Stomach (tissue), 8 donors: ENCODE measurements at regions not wholly inside any gene's neighbourhood (a gene's known extent, or its start where the extent isn't known, plus 50 kb on each side); places are given as distances from the start of the nearest gene placed in this dataset.
"Not testable (repeated sequence)": the region's sequence is repeated elsewhere in the genome, so short reads cannot be mapped to it uniquely, and the experiment has no call there.

Experiments used
- DNase-seq, 2 donors: peaks; one replicate each; pipeline versions ENCODE4 v3.0.0 to v3.0.0-alpha.2; 2013 to 2019
- H3K27ac ChIP-seq, 5 donors: fragments of 200-600 bp in 4 of 5; sonication (generic) in 4 of 5; one replicate each; pipeline ENCODE4 v1.5.1; 2013 to 2019; ENCODE audit warnings: mild to moderate bottlenecking in 1 of 5, moderate library complexity in 1 of 5
- H3K27me3 ChIP-seq, 3 donors: fragments of 200-600 bp; sonication (generic); one replicate each; pipeline ENCODE4 v1.5.1; 2017 to 2019; ENCODE audit warnings: mixed run types in 1 of 3
- H3K36me3 ChIP-seq, 4 donors: fragments of 200-600 bp; sonication (generic); 1 replicate in 3 of 4; 2 replicates in 1 of 4; pipeline ENCODE4 v1.5.1; 2016 to 2019
- H3K4me1 ChIP-seq, 4 donors: fragments of 200-600 bp; sonication (generic); one replicate each; pipeline ENCODE4 v1.5.1; 2016 to 2019
- H3K4me3 ChIP-seq, 4 donors: fragments of 200-600 bp; sonication (generic) in 3 of 4; one replicate each; pipeline ENCODE4 v1.5.1; 2016 to 2019; ENCODE audit warnings: mild to moderate bottlenecking in 1 of 4
- H3K9me3 ChIP-seq, 4 donors: fragments of 200-600 bp; sonication (generic); one replicate each; pipeline ENCODE4 v1.5.1; 2016 to 2019
- EP300 ChIP-seq: sonication (generic); formaldehyde crosslinking; IDR thresholded peaks from one replicate; pipeline ENCODE4 v1.6.1; 2017; ENCODE audit warnings: antibody characterized with exemption
- POLR2A ChIP-seq, 4 donors: fragments of 450-650 bp; IDR thresholded peaks; one replicate each; pipeline ENCODE4 v1.6.1; 2016; ENCODE audit warnings: antibody characterized with exemption in 4 of 4, control low read depth in 2 of 4, mild to moderate bottlenecking in 1 of 4, moderate library complexity in 1 of 4
- POLR2AphosphoS5 ChIP-seq, 3 donors: sonication (generic); formaldehyde crosslinking; IDR thresholded peaks; one replicate each; pipeline ENCODE4 v1.6.1; 2016; ENCODE audit warnings: antibody characterized with exemption in 3 of 3
- WGBS, 5 donors: extraction: QIAGEN DNeasy Blood & Tissue Kit in 3 of 5; methylation state at CpG; one replicate each; pipeline versions ENCODE4 v1.1.5 to v1.1.7; 2013 to 2018; 5-methylcytosine and 5-hydroxymethylcytosine counted together
- intact Hi-C: fragments of 100-400 bp; cut with DNase I; formaldehyde crosslinking; loops from one replicate; pipeline ENCODE4 v1.15.1; 2023; ENCODE audit warnings: low total_unique reads
- TF ChIP-seq, protein P1 (sequence below), 7 experiments: fragments of 450-650 bp in 4 of 7; fragments of 200-600 bp in 3 of 7; sonication (generic) in 3 of 7; IDR thresholded peaks; one replicate each; pipeline ENCODE4 v1.5.1; 2016 to 2019; ENCODE audit warnings: antibody characterized with exemption in 7 of 7, control low read depth in 2 of 7, mild to moderate bottlenecking in 1 of 7
- donor health status: healthy with polysubstance abuse.
- donor health status: Bipolar disorder and iron deficiency.
- donor health status: healthy.

DNA sequence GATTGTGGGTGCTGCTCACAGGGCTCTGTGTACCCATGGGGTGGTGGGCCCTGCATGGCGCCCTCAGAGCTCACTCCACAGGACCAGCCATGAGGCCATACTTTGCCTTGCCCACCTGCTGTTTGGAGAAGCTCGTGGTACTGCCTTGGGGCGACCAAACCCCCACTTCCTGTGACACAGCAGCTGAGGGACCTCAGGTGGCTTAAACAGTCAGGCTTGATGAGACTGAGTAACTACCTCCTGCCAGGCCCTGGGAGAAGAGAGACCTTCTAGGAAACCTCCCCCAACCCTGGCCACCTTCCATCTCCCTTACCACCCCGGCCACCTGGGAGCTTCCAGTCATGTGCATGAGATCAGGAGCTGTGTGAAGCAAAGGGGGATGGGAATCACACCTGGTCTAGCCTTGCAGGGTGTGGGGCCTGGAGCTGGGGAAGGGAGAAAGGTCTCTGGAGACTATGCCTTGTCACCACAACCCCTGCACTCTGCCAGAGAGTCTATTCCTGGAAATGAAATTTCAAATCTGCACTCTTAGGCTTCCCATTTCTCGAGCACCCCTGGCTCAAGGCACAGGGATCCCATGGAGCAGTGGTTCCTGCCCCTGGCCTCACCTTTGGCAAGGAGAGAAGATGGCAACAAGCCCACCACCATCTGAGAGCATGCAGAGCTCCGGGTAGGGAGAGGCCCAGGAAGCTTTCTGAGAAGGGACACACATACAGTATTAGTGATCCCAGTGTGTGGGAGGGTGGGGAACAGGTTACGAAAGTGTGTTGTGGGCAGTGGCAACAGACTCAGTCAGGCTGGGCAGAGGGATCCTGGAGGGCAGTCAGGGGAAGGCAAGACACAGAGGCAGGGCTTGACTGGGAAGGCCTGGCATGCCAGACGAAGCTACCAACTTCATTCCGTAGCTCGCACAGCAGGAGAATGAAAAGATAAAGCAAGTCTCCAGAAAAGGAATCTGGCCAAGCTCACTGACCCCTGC lies 125.0 kb downstream of the URI1 start:
- TF ChIP-seq POLR2A (IDR thresholded peaks at IDR 0.05) = no peak
- no peak for TF ChIP-seq POLR2AphosphoS5 (IDR thresholded peaks at IDR 0.05)
- TF ChIP-seq, protein P1, sequence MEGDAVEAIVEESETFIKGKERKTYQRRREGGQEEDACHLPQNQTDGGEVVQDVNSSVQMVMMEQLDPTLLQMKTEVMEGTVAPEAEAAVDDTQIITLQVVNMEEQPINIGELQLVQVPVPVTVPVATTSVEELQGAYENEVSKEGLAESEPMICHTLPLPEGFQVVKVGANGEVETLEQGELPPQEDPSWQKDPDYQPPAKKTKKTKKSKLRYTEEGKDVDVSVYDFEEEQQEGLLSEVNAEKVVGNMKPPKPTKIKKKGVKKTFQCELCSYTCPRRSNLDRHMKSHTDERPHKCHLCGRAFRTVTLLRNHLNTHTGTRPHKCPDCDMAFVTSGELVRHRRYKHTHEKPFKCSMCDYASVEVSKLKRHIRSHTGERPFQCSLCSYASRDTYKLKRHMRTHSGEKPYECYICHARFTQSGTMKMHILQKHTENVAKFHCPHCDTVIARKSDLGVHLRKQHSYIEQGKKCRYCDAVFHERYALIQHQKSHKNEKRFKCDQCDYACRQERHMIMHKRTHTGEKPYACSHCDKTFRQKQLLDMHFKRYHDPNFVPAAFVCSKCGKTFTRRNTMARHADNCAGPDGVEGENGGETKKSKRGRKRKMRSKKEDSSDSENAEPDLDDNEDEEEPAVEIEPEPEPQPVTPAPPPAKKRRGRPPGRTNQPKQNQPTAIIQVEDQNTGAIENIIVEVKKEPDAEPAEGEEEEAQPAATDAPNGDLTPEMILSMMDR (IDR thresholded peaks at IDR 0.05) = no peak
- TF ChIP-seq EP300 = no peak
- intact Hi-C loops = no loop called here
- WGBS, 5 donors = 73 to 80% (median 76%) methylated on average over 8 to 10 of the region's 10 CpGs
- Histone ChIP-seq H3K4me1 (no peaks in the 10 kb centered on the region), H3K27me3 (peaks cover 0 to 36% (median 0%) of the 10 kb centered on the region in 3 donors), H3K9me3 (peaks cover 0 to 3% (median 0%) of the 10 kb centered on the region in 4 donors), H3K27ac (no peak overlapping the region), H3K36me3 (no peaks in the 10 kb centered on the region), H3K4me3 (no peak overlapping the region)
- DNase-seq = peak in 1 of 2 donors; percentile 19

DNA sequence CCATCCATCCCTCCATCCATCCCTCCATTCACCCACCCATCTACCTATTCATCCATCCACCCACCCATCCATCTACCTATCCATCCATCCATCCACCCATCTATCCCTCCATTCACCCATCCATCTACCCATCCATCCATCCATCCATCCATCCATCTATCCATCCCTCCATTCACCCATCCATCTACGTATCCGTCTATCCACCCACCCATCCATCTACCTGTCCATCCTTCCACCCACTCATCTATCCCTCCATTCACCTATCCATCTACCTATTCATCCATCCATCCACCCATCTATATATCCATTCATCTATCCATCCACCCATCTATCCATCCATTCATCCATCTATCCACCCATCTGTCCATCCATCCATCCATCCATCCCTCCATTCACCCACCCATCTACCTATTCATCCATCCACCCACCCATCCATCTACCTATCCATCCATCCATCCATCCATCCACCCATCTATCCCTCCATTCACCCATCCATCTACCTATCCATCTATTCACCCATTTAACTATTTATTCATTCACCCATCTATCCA lies 126.0 kb downstream of the URI1 start:
- H3K36me3 ChIP-seq, H3K4me1 ChIP-seq, DNase-seq, intact Hi-C loops, H3K4me3 ChIP-seq, H3K9me3 ChIP-seq, H3K27ac ChIP-seq: not testable (repeated sequence)
- peaks cover 0 to 28% (median 0%) of the 10 kb centered on the region in 3 donors for H3K27me3 ChIP-seq
- 86 to 98% (median 96%) methylated on average over 2 of the region's 2 CpGs for WGBS, 5 donors

DNA sequence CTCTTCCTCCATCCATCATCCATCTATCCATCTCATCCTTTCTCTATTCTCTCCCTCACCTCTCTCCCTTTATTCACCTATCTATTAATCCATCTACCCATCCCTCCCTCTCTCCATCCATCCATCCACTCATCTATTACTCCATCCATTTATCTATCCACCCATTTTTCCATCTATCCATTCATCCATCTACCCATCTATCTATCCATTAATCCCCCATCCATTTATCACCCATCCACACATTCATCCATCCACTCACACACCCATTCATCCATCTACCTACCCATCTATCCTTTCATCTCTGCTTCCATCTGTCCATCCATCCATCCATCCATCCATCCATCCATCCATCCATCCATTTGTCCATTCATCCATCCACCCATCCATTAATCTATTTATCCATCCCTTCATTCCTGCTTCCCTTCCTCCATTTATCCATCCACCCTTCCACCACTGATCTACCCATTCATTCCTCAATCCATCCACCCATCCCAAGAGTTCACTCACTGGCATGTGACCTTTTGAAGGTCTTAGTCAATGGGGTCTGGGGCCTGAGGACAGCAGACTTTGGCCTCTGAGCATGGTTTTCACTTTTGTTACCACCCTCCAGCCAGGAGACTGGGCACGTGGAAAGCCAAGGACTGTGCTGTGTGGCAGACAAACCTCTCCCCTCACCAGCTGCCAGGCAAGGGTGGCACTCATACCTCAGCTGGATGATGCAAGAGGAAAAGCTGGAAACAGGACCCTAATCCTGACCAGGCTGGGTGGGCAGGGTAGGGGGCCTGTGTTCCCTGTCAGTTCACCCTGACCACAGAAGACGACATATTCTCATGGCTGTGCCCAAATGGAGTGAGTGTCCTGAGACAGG lies 126.7 kb downstream of the URI1 start:
- TF ChIP-seq EP300 (no peak), POLR2A (IDR thresholded peaks at IDR 0.05) (no peak), POLR2AphosphoS5 (IDR thresholded peaks at IDR 0.05) (no peak)
- TF ChIP-seq, protein P1 (IDR thresholded peaks at IDR 0.05) = no peak
- Histone ChIP-seq H3K27ac (no peak overlapping the region), H3K9me3 (peaks cover 0 to 3% (median 0%) of the 10 kb centered on the region in 4 donors), H3K4me1 (no peaks in the 10 kb centered on the region), H3K4me3 (no peak overlapping the region), H3K36me3 (no peaks in the 10 kb centered on the region), H3K27me3 (peaks cover 0 to 22% (median 0%) of the 10 kb centered on the region in 3 donors)
- DNase-seq = peak in 1 of 2 donors; percentile 4
- intact Hi-C loops = no loop called here
- WGBS, 5 donors = 80 to 90% (median 83%) methylated on average over 2 of the region's 2 CpGs

DNA sequence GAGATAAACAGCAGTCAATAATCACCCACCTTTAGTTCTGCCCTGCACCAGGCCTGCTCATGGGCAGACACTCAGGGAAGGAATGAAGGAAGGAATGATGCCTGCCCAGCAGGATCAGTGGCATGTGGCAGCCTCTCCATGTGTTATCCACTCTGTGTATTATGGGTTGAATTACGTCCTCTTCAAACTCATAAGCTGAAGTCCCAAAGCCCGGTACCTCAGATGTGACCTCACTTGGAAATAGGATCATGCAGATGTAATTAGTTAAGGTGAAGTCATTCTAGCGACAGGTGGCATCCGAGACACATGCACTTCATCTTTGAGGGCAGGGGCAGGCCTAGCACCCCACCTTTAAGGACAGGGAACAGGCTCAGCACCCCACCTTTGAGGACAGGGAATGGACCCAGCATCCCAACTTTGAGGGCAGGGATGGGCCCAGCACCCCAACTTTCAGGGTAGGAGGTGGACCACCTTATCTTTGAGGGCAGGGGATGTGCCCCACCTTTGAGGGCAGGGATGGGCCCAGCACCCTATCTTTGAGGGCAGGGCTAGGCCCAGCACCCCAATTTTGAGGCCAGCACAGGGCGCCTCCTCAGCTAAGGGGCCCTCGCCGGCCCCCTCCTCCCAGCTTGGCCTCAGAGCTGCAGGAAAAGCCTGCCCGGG lies 127.6 kb downstream of the URI1 start:
- peaks cover 0 to 3% (median 0%) of the 10 kb centered on the region in 4 donors for H3K9me3 ChIP-seq
- H3K27ac ChIP-seq = no peak overlapping the region
- H3K4me1 ChIP-seq = no peaks in the 10 kb centered on the region
- peak in 1 of 2 donors; percentile 14 for DNase-seq
- H3K36me3 ChIP-seq = no peaks in the 10 kb centered on the region
- no peak for TF ChIP-seq EP300
- TF ChIP-seq, protein P1 (IDR thresholded peaks at IDR 0.05) = no peak
- no peak for TF ChIP-seq POLR2A (IDR thresholded peaks at IDR 0.05)
- TF ChIP-seq POLR2AphosphoS5 (IDR thresholded peaks at IDR 0.05) = no peak
- intact Hi-C loops = no loop called here
- no peak overlapping the region for H3K4me3 ChIP-seq
- 46 to 56% (median 51%) methylated on average over 8 of the region's 8 CpGs for WGBS, 5 donors
- H3K27me3 ChIP-seq = peaks cover 0 to 25% (median 0%) of the 10 kb centered on the region in 3 donors
